ENCODE measurements at regions not wholly inside any gene's neighbourhood (a gene's known extent, or its start where the extent isn't known, plus 50 kb on each side); places are given as distances from the start of the nearest gene placed in this dataset.

- Histone ChIP-seq H3K36me3 (ENCODE audit: control insufficient read depth in 2 of 2, insufficient read depth in 2 of 2, low read length in 1 of 2) (no peaks in the 10 kb centered on the region), H3K27ac (ENCODE audit: low read depth in 1 of 2, low read length in 1 of 2) (peak overlapping the region in 1 of 2 donors; percentile 52), H3K4me3 (ENCODE audit: low read length in 2 of 2) (no peak overlapping the region), H3K4me1 (ENCODE audit: control insufficient read depth in 2 of 2, insufficient read depth in 2 of 2, low read length in 2 of 2) (no peaks in the 10 kb centered on the region), H3K9me3 (ENCODE audit: control insufficient read depth in 2 of 2, insufficient read depth in 1 of 2, low read length in 1 of 2) (no peaks in the 10 kb centered on the region), H3K27me3 (ENCODE audit: control insufficient read depth in 2 of 2, insufficient read depth in 1 of 2, low read length in 1 of 2) (no peaks in the 10 kb centered on the region)
- DNase-seq (ENCODE audit: low read depth in 6 of 9, low spot score in 9 of 9): peak in 2 of 9 donors; percentile 26 to 32
- 90% methylated on average over 7 of the region's 7 CpGs for whole genome bisulfite sequencing
These were observed 815.1 kb downstream of the VGLL3 start for GRCh38 chr3:86175593-86176444.

DNA sequence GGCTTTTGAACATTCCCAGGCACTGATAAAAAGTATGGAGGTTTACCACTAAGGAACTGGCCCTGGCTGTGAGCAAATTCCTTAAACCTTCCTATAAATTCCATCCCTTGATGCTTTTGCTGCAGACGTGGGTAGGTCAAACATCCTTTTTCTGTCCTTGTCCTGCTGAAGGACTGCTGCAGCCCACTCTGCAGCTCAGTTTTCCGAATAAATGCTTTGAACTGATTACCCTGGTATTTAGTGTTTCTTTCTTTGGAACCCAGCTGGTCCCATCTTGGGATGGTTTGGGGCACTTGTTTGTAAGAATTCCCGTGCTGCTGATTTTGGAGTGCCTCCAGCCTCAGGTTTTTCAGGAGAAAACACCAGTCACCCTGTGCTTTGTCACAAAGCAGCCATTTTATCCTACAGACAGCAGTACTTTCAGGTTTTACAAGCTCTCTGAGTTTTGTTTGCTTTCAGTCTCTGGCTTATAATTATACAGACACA is 815.9 kb downstream of the VGLL3 start:
- no peaks in the 10 kb centered on the region for H3K27me3 ChIP-seq (ENCODE audit: control insufficient read depth in 2 of 2, insufficient read depth in 1 of 2, low read length in 1 of 2)
- H3K4me1 ChIP-seq (ENCODE audit: control insufficient read depth in 2 of 2, insufficient read depth in 2 of 2, low read length in 2 of 2): no peaks in the 10 kb centered on the region
- DNase-seq (ENCODE audit: low read depth in 6 of 9, low spot score in 9 of 9): peak in 1 of 9 donors; percentile 1
- WGBS: 93% methylated on average over 3 of the region's 3 CpGs
- H3K36me3 ChIP-seq (ENCODE audit: control insufficient read depth in 2 of 2, insufficient read depth in 2 of 2, low read length in 1 of 2): no peaks in the 10 kb centered on the region
- H3K9me3 ChIP-seq (ENCODE audit: control insufficient read depth in 2 of 2, insufficient read depth in 1 of 2, low read length in 1 of 2): no peaks in the 10 kb centered on the region
- H3K27ac ChIP-seq (ENCODE audit: low read depth in 1 of 2, low read length in 1 of 2): no peak overlapping the region
- no peak overlapping the region for H3K4me3 ChIP-seq (ENCODE audit: low read length in 2 of 2)

GRCh38 chr3:86173401-86173800 is 817.5 kb downstream of the VGLL3 start:
- Histone ChIP-seq H3K36me3 (ENCODE audit: control insufficient read depth in 2 of 2, insufficient read depth in 2 of 2, low read length in 1 of 2) (no peaks in the 10 kb centered on the region), H3K27me3 (ENCODE audit: control insufficient read depth in 2 of 2, insufficient read depth in 1 of 2, low read length in 1 of 2) (no peaks in the 10 kb centered on the region), H3K9me3 (ENCODE audit: control insufficient read depth in 2 of 2, insufficient read depth in 1 of 2, low read length in 1 of 2) (no peaks in the 10 kb centered on the region), H3K4me3 (ENCODE audit: low read length in 2 of 2) (no peak overlapping the region), H3K4me1 (ENCODE audit: control insufficient read depth in 2 of 2, insufficient read depth in 2 of 2, low read length in 2 of 2) (no peaks in the 10 kb centered on the region), H3K27ac (ENCODE audit: low read depth in 1 of 2, low read length in 1 of 2) (no peak overlapping the region)
- WGBS: 90% methylated on average over 3 of the region's 3 CpGs
- DNase-seq (ENCODE audit: low read depth in 6 of 9, low spot score in 9 of 9): no peak

DNA sequence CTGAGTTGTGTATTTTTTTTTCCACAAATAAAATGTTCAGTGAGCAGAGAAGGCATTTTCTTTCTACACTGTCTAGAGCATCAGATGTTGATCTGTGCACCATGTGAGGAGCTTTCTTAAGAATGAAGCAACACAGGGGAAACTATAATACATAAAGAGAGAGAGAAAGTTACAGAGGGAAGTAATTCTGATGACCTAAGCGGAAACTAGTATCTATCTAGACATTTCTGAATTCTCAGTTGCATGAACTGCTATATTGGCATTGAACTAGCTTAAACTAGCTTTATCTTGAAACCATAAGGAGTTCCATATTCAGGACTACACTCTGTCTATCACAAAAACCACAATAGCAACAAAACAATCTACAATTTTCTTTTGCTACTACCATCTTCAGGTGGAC is 822.4 kb downstream of the VGLL3 start:
- Histone ChIP-seq H3K4me3 (ENCODE audit: low read length in 2 of 2) (no peak overlapping the region), H3K27ac (ENCODE audit: low read depth in 1 of 2, low read length in 1 of 2) (no peak overlapping the region), H3K36me3 (ENCODE audit: control insufficient read depth in 2 of 2, insufficient read depth in 2 of 2, low read length in 1 of 2) (no peaks in the 10 kb centered on the region), H3K9me3 (ENCODE audit: control insufficient read depth in 2 of 2, insufficient read depth in 1 of 2, low read length in 1 of 2) (no peaks in the 10 kb centered on the region), H3K4me1 (ENCODE audit: control insufficient read depth in 2 of 2, insufficient read depth in 2 of 2, low read length in 2 of 2) (no peaks in the 10 kb centered on the region), H3K27me3 (ENCODE audit: control insufficient read depth in 2 of 2, insufficient read depth in 1 of 2, low read length in 1 of 2) (no peaks in the 10 kb centered on the region)
- peak in 1 of 9 donors; percentile 1 for DNase-seq (ENCODE audit: low read depth in 6 of 9, low spot score in 9 of 9)
- WGBS: 97% methylated on average over 1 of the region's 1 CpG

DNA sequence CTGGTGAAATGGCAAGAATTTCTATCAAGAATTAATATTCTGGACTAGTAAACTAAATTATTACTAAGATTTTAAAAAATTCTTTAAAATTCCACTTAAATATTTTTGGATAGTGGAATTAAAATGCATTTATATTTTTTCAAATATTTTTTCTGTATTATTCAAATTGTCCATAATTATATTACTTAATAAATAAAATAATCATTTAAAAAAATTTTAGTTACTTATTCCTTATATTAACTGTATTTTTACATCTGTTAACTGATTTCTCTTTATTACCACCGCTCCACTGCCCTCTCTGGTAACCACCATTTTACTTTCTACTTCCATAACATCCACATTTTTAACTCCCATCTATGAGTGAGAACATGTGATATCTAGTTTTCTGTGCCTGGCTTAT is 828.4 kb downstream of the VGLL3 start:
- Histone ChIP-seq H3K36me3 (ENCODE audit: control insufficient read depth in 2 of 2, insufficient read depth in 2 of 2, low read length in 1 of 2) (no peaks in the 10 kb centered on the region), H3K4me1 (ENCODE audit: control insufficient read depth in 2 of 2, insufficient read depth in 2 of 2, low read length in 2 of 2) (no peaks in the 10 kb centered on the region), H3K27ac (ENCODE audit: low read depth in 1 of 2, low read length in 1 of 2) (no peak overlapping the region), H3K9me3 (ENCODE audit: control insufficient read depth in 2 of 2, insufficient read depth in 1 of 2, low read length in 1 of 2) (no peaks in the 10 kb centered on the region), H3K4me3 (ENCODE audit: low read length in 2 of 2) (no peak overlapping the region), H3K27me3 (ENCODE audit: control insufficient read depth in 2 of 2, insufficient read depth in 1 of 2, low read length in 1 of 2) (no peaks in the 10 kb centered on the region)
- 95% methylated on average over 1 of the region's 1 CpG for WGBS
- no peak for DNase-seq (ENCODE audit: low read depth in 6 of 9, low spot score in 9 of 9)

DNA sequence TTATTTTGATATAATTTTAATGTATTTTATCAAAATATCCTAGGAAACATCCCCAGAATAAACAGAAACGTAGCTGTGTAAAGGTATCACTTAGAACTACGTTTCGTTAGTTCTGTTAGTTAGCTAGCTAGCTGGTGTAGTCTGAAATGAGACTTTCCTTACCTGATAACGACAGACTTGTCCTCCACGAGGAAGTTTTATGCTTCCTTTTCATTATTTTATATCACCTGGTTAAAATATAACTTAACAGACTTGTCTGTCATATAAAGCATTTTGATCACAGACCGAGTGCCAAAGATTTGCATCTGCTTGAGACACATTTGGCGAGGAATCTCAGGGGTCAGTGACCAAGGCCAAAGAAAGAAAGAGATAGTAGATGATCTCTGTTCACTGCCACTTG is 829.5 kb downstream of the VGLL3 start:
- Histone ChIP-seq H3K27me3 (ENCODE audit: control insufficient read depth in 2 of 2, insufficient read depth in 1 of 2, low read length in 1 of 2) (no peaks in the 10 kb centered on the region), H3K4me3 (ENCODE audit: low read length in 2 of 2) (no peak overlapping the region), H3K27ac (ENCODE audit: low read depth in 1 of 2, low read length in 1 of 2) (no peak overlapping the region), H3K4me1 (ENCODE audit: control insufficient read depth in 2 of 2, insufficient read depth in 2 of 2, low read length in 2 of 2) (no peaks in the 10 kb centered on the region), H3K36me3 (ENCODE audit: control insufficient read depth in 2 of 2, insufficient read depth in 2 of 2, low read length in 1 of 2) (no peaks in the 10 kb centered on the region), H3K9me3 (ENCODE audit: control insufficient read depth in 2 of 2, insufficient read depth in 1 of 2, low read length in 1 of 2) (no peaks in the 10 kb centered on the region)
- DNase-seq (ENCODE audit: low read depth in 6 of 9, low spot score in 9 of 9): no peak
- 90% methylated on average over 7 of the region's 7 CpGs for WGBS

- no peaks in the 10 kb centered on the region for H3K27me3 ChIP-seq (ENCODE audit: control insufficient read depth in 2 of 2, insufficient read depth in 1 of 2, low read length in 1 of 2)
- no peaks in the 10 kb centered on the region for H3K36me3 ChIP-seq (ENCODE audit: control insufficient read depth in 2 of 2, insufficient read depth in 2 of 2, low read length in 1 of 2)
- H3K27ac ChIP-seq (ENCODE audit: low read depth in 1 of 2, low read length in 1 of 2): no peak overlapping the region
- no peaks in the 10 kb centered on the region for H3K9me3 ChIP-seq (ENCODE audit: control insufficient read depth in 2 of 2, insufficient read depth in 1 of 2, low read length in 1 of 2)
- H3K4me3 ChIP-seq (ENCODE audit: low read length in 2 of 2): no peak overlapping the region
- DNase-seq (ENCODE audit: low read depth in 6 of 9, low spot score in 9 of 9): no peak
- no peaks in the 10 kb centered on the region for H3K4me1 ChIP-seq (ENCODE audit: control insufficient read depth in 2 of 2, insufficient read depth in 2 of 2, low read length in 2 of 2)
These were observed 838.3 kb downstream of the VGLL3 start for GRCh38 chr3:86152620-86153019.

DNA sequence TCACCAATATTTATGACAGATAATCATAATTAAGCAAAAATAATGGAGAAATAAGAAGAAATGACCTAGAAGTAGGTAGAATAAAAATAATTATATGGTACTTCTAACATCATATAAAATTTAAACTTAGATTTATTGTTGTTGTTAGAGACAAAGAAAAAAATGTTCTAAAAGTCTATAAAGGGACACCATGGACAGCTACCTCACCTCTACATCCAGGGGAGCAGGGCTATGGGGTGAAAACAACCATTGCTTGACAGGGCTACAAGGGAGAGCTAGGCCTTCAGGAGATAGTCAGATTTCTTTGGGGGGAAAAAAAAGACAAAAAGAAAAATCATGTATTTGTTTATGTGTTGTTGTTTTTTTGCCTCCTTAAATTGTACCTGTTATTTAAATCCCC is 841.9 kb downstream of the VGLL3 start:
- Histone ChIP-seq H3K4me3 (ENCODE audit: low read length in 2 of 2) (no peak overlapping the region), H3K9me3 (ENCODE audit: control insufficient read depth in 2 of 2, insufficient read depth in 1 of 2, low read length in 1 of 2) (no peaks in the 10 kb centered on the region), H3K27ac (ENCODE audit: low read depth in 1 of 2, low read length in 1 of 2) (no peak overlapping the region), H3K27me3 (ENCODE audit: control insufficient read depth in 2 of 2, insufficient read depth in 1 of 2, low read length in 1 of 2) (no peaks in the 10 kb centered on the region), H3K36me3 (ENCODE audit: control insufficient read depth in 2 of 2, insufficient read depth in 2 of 2, low read length in 1 of 2) (no peaks in the 10 kb centered on the region), H3K4me1 (ENCODE audit: control insufficient read depth in 2 of 2, insufficient read depth in 2 of 2, low read length in 2 of 2) (no peaks in the 10 kb centered on the region)
- DNase-seq (ENCODE audit: low read depth in 6 of 9, low spot score in 9 of 9): no peak

GRCh38 chr3:86147119-86147518 is 843.8 kb downstream of the VGLL3 start:
- Histone ChIP-seq H3K27me3 (ENCODE audit: control insufficient read depth in 2 of 2, insufficient read depth in 1 of 2, low read length in 1 of 2) (no peaks in the 10 kb centered on the region), H3K4me1 (ENCODE audit: control insufficient read depth in 2 of 2, insufficient read depth in 2 of 2, low read length in 2 of 2) (no peaks in the 10 kb centered on the region), H3K4me3 (ENCODE audit: low read length in 2 of 2) (no peak overlapping the region), H3K27ac (ENCODE audit: low read depth in 1 of 2, low read length in 1 of 2) (no peak overlapping the region), H3K36me3 (ENCODE audit: control insufficient read depth in 2 of 2, insufficient read depth in 2 of 2, low read length in 1 of 2) (no peaks in the 10 kb centered on the region), H3K9me3 (ENCODE audit: control insufficient read depth in 2 of 2, insufficient read depth in 1 of 2, low read length in 1 of 2) (no peaks in the 10 kb centered on the region)
- 94% methylated on average over 5 of the region's 5 CpGs for WGBS
- no peak for DNase-seq (ENCODE audit: low read depth in 6 of 9, low spot score in 9 of 9)
